ENCODE measurements at regions not wholly inside any gene's neighbourhood (a gene's known extent, or its start where the extent isn't known, plus 50 kb on each side); places are given as distances from the start of the nearest gene placed in this dataset.

- no peak for DNase-seq (ENCODE audit: low read depth)
- Histone ChIP-seq H3K27me3 (replicated peaks; ENCODE audit: control insufficient read depth, insufficient read depth, low read length) (no peaks in the 10 kb centered on the region), H3K9me3 (ENCODE audit: control insufficient read depth, low read length) (no peaks in the 10 kb centered on the region), H3K9ac (ENCODE audit: low read length) (no peak overlapping the region), H3K4me3 (ENCODE audit: low read length) (no peak overlapping the region), H3K36me3 (ENCODE audit: control insufficient read depth, insufficient read depth, low read length, severe bottlenecking) (no peaks in the 10 kb centered on the region), H3K4me1 (ENCODE audit: control insufficient read depth, insufficient read depth, low read length) (no peaks in the 10 kb centered on the region)
Observed at GRCh38 chr18:78696698-78697435, 282.8 kb upstream of the SALL3 start.

- no peak overlapping the region for H3K9ac ChIP-seq (ENCODE audit: low read length)
- DNase-seq (ENCODE audit: low read depth), result no peak
- H3K9me3 ChIP-seq (ENCODE audit: control insufficient read depth, low read length), result no peaks in the 10 kb centered on the region
- no peak overlapping the region for H3K4me3 ChIP-seq (ENCODE audit: low read length)
- no peaks in the 10 kb centered on the region for H3K27me3 ChIP-seq (replicated peaks; ENCODE audit: control insufficient read depth, insufficient read depth, low read length)
- no peaks in the 10 kb centered on the region for H3K4me1 ChIP-seq (ENCODE audit: control insufficient read depth, insufficient read depth, low read length)
- H3K36me3 ChIP-seq (ENCODE audit: control insufficient read depth, insufficient read depth, low read length, severe bottlenecking), result no peaks in the 10 kb centered on the region
Observed at GRCh38 chr18:78697446-78697845, 282.2 kb upstream of the SALL3 start.

- Histone ChIP-seq H3K4me3 (ENCODE audit: low read length) (no peak overlapping the region), H3K4me1 (ENCODE audit: control insufficient read depth, insufficient read depth, low read length) (no peaks in the 10 kb centered on the region), H3K9me3 (ENCODE audit: control insufficient read depth, low read length) (no peaks in the 10 kb centered on the region), H3K27me3 (replicated peaks; ENCODE audit: control insufficient read depth, insufficient read depth, low read length) (no peaks in the 10 kb centered on the region), H3K9ac (ENCODE audit: low read length) (no peak overlapping the region), H3K36me3 (ENCODE audit: control insufficient read depth, insufficient read depth, low read length, severe bottlenecking) (no peaks in the 10 kb centered on the region)
- DNase-seq (ENCODE audit: low read depth), result no peak
Observed at GRCh38 chr18:78698914-78699313, 280.7 kb upstream of the SALL3 start.

GRCh38 chr18:78699499-78699898 lies 280.1 kb upstream of the SALL3 start:
- no peak overlapping the region for H3K9ac ChIP-seq (ENCODE audit: low read length)
- DNase-seq (ENCODE audit: low read depth), result no peak
- no peaks in the 10 kb centered on the region for H3K36me3 ChIP-seq (ENCODE audit: control insufficient read depth, insufficient read depth, low read length, severe bottlenecking)
- H3K4me1 ChIP-seq (ENCODE audit: control insufficient read depth, insufficient read depth, low read length), result no peaks in the 10 kb centered on the region
- H3K27me3 ChIP-seq (replicated peaks; ENCODE audit: control insufficient read depth, insufficient read depth, low read length), result no peaks in the 10 kb centered on the region
- H3K4me3 ChIP-seq (ENCODE audit: low read length), result no peak overlapping the region
- no peaks in the 10 kb centered on the region for H3K9me3 ChIP-seq (ENCODE audit: control insufficient read depth, low read length)

GRCh38 chr18:78701771-78702396 lies 277.7 kb upstream of the SALL3 start:
- H3K4me1 ChIP-seq (ENCODE audit: control insufficient read depth, insufficient read depth, low read length), result no peaks in the 10 kb centered on the region
- DNase-seq (ENCODE audit: low read depth), result no peak
- no peaks in the 10 kb centered on the region for H3K36me3 ChIP-seq (ENCODE audit: control insufficient read depth, insufficient read depth, low read length, severe bottlenecking)
- no peaks in the 10 kb centered on the region for H3K9me3 ChIP-seq (ENCODE audit: control insufficient read depth, low read length)
- no peak overlapping the region for H3K9ac ChIP-seq (ENCODE audit: low read length)
- no peaks in the 10 kb centered on the region for H3K27me3 ChIP-seq (replicated peaks; ENCODE audit: control insufficient read depth, insufficient read depth, low read length)
- H3K4me3 ChIP-seq (ENCODE audit: low read length), result no peak overlapping the region

GRCh38 chr18:78703291-78703690 lies 276.3 kb upstream of the SALL3 start:
- Histone ChIP-seq H3K27me3 (replicated peaks; ENCODE audit: control insufficient read depth, insufficient read depth, low read length) (no peaks in the 10 kb centered on the region), H3K4me3 (ENCODE audit: low read length) (no peak overlapping the region), H3K9me3 (ENCODE audit: control insufficient read depth, low read length) (peaks cover 4% of the 10 kb centered on the region), H3K36me3 (ENCODE audit: control insufficient read depth, insufficient read depth, low read length, severe bottlenecking) (no peaks in the 10 kb centered on the region), H3K9ac (ENCODE audit: low read length) (no peak overlapping the region), H3K4me1 (ENCODE audit: control insufficient read depth, insufficient read depth, low read length) (no peaks in the 10 kb centered on the region)
- no peak for DNase-seq (ENCODE audit: low read depth)

- Histone ChIP-seq H3K36me3 (ENCODE audit: control insufficient read depth, insufficient read depth, low read length, severe bottlenecking) (no peaks in the 10 kb centered on the region), H3K27me3 (replicated peaks; ENCODE audit: control insufficient read depth, insufficient read depth, low read length) (no peaks in the 10 kb centered on the region), H3K4me3 (ENCODE audit: low read length) (no peak overlapping the region), H3K9ac (ENCODE audit: low read length) (no peak overlapping the region), H3K4me1 (ENCODE audit: control insufficient read depth, insufficient read depth, low read length) (no peaks in the 10 kb centered on the region), H3K9me3 (ENCODE audit: control insufficient read depth, low read length) (peaks cover 11% of the 10 kb centered on the region)
- no peak for DNase-seq (ENCODE audit: low read depth)
Observed at GRCh38 chr18:78704971-78705461, 274.6 kb upstream of the SALL3 start.

GRCh38 chr18:78709261-78709809 lies 270.3 kb upstream of the SALL3 start:
- H3K4me3 ChIP-seq (ENCODE audit: low read length), result no peak overlapping the region
- H3K27me3 ChIP-seq (replicated peaks; ENCODE audit: control insufficient read depth, insufficient read depth, low read length), result no peaks in the 10 kb centered on the region
- no peak for DNase-seq (ENCODE audit: low read depth)
- peaks cover 11% of the 10 kb centered on the region for H3K9me3 ChIP-seq (ENCODE audit: control insufficient read depth, low read length)
- H3K9ac ChIP-seq (ENCODE audit: low read length), result no peak overlapping the region
- H3K36me3 ChIP-seq (ENCODE audit: control insufficient read depth, insufficient read depth, low read length, severe bottlenecking), result no peaks in the 10 kb centered on the region
- H3K4me1 ChIP-seq (ENCODE audit: control insufficient read depth, insufficient read depth, low read length), result no peaks in the 10 kb centered on the region

GRCh38 chr18:78711316-78711715 lies 268.3 kb upstream of the SALL3 start:
- DNase-seq (ENCODE audit: low read depth), result no peak
- Histone ChIP-seq H3K4me1 (ENCODE audit: control insufficient read depth, insufficient read depth, low read length) (no peaks in the 10 kb centered on the region), H3K4me3 (ENCODE audit: low read length) (no peak overlapping the region), H3K36me3 (ENCODE audit: control insufficient read depth, insufficient read depth, low read length, severe bottlenecking) (no peaks in the 10 kb centered on the region), H3K9me3 (ENCODE audit: control insufficient read depth, low read length) (peaks cover 11% of the 10 kb centered on the region), H3K27me3 (replicated peaks; ENCODE audit: control insufficient read depth, insufficient read depth, low read length) (no peaks in the 10 kb centered on the region), H3K9ac (ENCODE audit: low read length) (no peak overlapping the region)

- peaks cover 11% of the 10 kb centered on the region for H3K9me3 ChIP-seq (ENCODE audit: control insufficient read depth, low read length)
- no peaks in the 10 kb centered on the region for H3K4me1 ChIP-seq (ENCODE audit: control insufficient read depth, insufficient read depth, low read length)
- no peaks in the 10 kb centered on the region for H3K27me3 ChIP-seq (replicated peaks; ENCODE audit: control insufficient read depth, insufficient read depth, low read length)
- H3K9ac ChIP-seq (ENCODE audit: low read length), result no peak overlapping the region
- no peaks in the 10 kb centered on the region for H3K36me3 ChIP-seq (ENCODE audit: control insufficient read depth, insufficient read depth, low read length, severe bottlenecking)
- DNase-seq (ENCODE audit: low read depth), result no peak
- no peak overlapping the region for H3K4me3 ChIP-seq (ENCODE audit: low read length)
Observed at GRCh38 chr18:78711971-78712370, 267.6 kb upstream of the SALL3 start.

GRCh38 chr18:78713069-78713468 lies 266.5 kb upstream of the SALL3 start:
- Histone ChIP-seq H3K9ac (ENCODE audit: low read length) (no peak overlapping the region), H3K36me3 (ENCODE audit: control insufficient read depth, insufficient read depth, low read length, severe bottlenecking) (no peaks in the 10 kb centered on the region), H3K9me3 (ENCODE audit: control insufficient read depth, low read length) (peaks cover 9% of the 10 kb centered on the region), H3K4me3 (ENCODE audit: low read length) (no peak overlapping the region), H3K27me3 (replicated peaks; ENCODE audit: control insufficient read depth, insufficient read depth, low read length) (no peaks in the 10 kb centered on the region), H3K4me1 (ENCODE audit: control insufficient read depth, insufficient read depth, low read length) (no peaks in the 10 kb centered on the region)
- DNase-seq (ENCODE audit: low read depth), result no peak
